H1 (cell line): ENCODE measurements at regions not wholly inside any gene's neighbourhood (a gene's known extent, or its start where the extent isn't known, plus 50 kb on each side); places are given as distances from the start of the nearest gene placed in this dataset.

Experiments used
- FOSL1 ChIP-seq: IDR thresholded peaks from 2 replicates; pipeline ENCODE4 v1.6.1; 2011; ENCODE audit warnings: mild to moderate bottlenecking, low read depth, low read length, moderate library complexity; ENCODE audit not compliant: insufficient read depth
- POU5F1 ChIP-seq: IDR thresholded peaks from 2 replicates; pipeline ENCODE4 v1.6.1; 2011; ENCODE audit warnings: low read depth, mild to moderate bottlenecking, low read length, moderate library complexity
- RBBP5 ChIP-seq: IDR thresholded peaks from 2 replicates; pipeline ENCODE4 v1.7.1; 2012; ENCODE audit warnings: low read depth, mild to moderate bottlenecking, inconsistent platforms, low read length, moderate library complexity, borderline replicate concordance
- SIN3A ChIP-seq, 2 experiments: IDR thresholded peaks in 1 of 2; conservative IDR thresholded peaks in 1 of 2; 2 replicates each; pipeline ENCODE4 v1.6.1; 2011 to 2012; ENCODE audit warnings: low read length in 2 of 2, improper control_type of control experiment in 1 of 2, low read depth in 1 of 2, mild to moderate bottlenecking in 1 of 2
- SP1 ChIP-seq: IDR thresholded peaks from 2 replicates; pipeline ENCODE4 v1.6.1; 2011; ENCODE audit warnings: low read depth, low read length
- TF ChIP-seq, protein P1 (sequence below): IDR thresholded peaks from 2 replicates; pipeline ENCODE4 v1.6.1; 2011; ENCODE audit warnings: low read length, improper control_type of control experiment

DNA sequence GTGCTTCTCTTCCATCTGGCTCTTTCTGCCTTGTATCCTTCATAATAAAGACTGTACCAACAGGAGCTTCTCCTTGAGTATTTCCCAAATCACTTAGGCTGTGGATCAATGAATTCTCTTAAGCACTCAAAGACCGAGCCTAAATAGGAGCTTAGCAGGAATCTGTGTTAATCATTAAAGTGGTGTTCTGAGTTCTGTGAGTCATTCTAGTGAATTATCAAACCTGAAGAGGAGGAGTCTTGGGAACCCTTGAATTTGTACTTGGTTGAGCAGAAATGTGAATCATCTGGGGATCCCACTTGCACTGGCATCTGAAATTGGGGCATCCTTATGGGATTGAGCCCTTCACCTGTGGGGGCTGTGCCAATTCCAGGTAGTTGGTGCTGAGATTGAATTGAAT is 946.2 kb downstream of the BCL11B start (continued):
- TF ChIP-seq POU5F1 (no peak), SP1 (no peak), RBBP5 (no peak), SIN3A (conservative IDR thresholded peaks at IDR 0.05 in 1 of 2, IDR thresholded peaks at IDR 0.05 in 1 of 2; ENCODE audit: low read depth in 1 of 2, low read length in 2 of 2) (no peak), FOSL1 (no peak)
- TF ChIP-seq, protein P1, sequence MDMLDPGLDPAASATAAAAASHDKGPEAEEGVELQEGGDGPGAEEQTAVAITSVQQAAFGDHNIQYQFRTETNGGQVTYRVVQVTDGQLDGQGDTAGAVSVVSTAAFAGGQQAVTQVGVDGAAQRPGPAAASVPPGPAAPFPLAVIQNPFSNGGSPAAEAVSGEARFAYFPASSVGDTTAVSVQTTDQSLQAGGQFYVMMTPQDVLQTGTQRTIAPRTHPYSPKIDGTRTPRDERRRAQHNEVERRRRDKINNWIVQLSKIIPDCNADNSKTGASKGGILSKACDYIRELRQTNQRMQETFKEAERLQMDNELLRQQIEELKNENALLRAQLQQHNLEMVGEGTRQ, result no peak
